HG03565 (cell line): ENCODE measurements at regions not wholly inside any gene's neighbourhood (a gene's known extent, or its start where the extent isn't known, plus 50 kb on each side); places are given as distances from the start of the nearest gene placed in this dataset.
"Not testable (repeated sequence)": the region's sequence is repeated elsewhere in the genome, so short reads cannot be mapped to it uniquely, and the experiment has no call there.

Experiments used
- ATAC-seq: cut with Tn5 transposase; IDR thresholded peaks from one replicate; pipeline ENCODE4 v1.9.1; 2021; ENCODE audit warnings: mild to moderate bottlenecking, moderate library complexity; ENCODE audit not compliant: unreplicated experiment

- ATAC-seq, result not testable (repeated sequence)
Observed at GRCh38 chr9:66152406-66152805, 415.5 kb downstream of the FOXD4L4 start.

- peak; percentile 100 for ATAC-seq
Observed at GRCh38 chr9:66153021-66153725, 416.2 kb downstream of the FOXD4L4 start.

GRCh38 chr9:66153971-66154691, 417.2 kb downstream of the FOXD4L4 start:
- ATAC-seq, result not testable (repeated sequence)

- not testable (repeated sequence) for ATAC-seq
Observed at GRCh38 chr9:66182316-66182715, 445.4 kb downstream of the FOXD4L4 start.

- not testable (repeated sequence) for ATAC-seq
Observed at GRCh38 chr9:66183648-66184047, 446.7 kb downstream of the FOXD4L4 start.

- not testable (repeated sequence) for ATAC-seq
Observed at GRCh38 chr9:66197199-66197598, 460.3 kb downstream of the FOXD4L4 start.

GRCh38 chr9:66198421-66198820, 461.5 kb downstream of the FOXD4L4 start:
- not testable (repeated sequence) for ATAC-seq

GRCh38 chr9:66206617-66207016, 469.7 kb downstream of the FOXD4L4 start:
- peak; percentile 53 for ATAC-seq

GRCh38 chr9:66207914-66208313, 471.0 kb downstream of the FOXD4L4 start:
- not testable (repeated sequence) for ATAC-seq

GRCh38 chr9:66244763-66245162, 507.8 kb downstream of the FOXD4L4 start:
- ATAC-seq, result not testable (repeated sequence)

- not testable (repeated sequence) for ATAC-seq
Observed at GRCh38 chr9:66245481-66245880, 508.5 kb downstream of the FOXD4L4 start.

GRCh38 chr9:66257581-66257980, 520.6 kb downstream of the FOXD4L4 start:
- ATAC-seq, result not testable (repeated sequence)

GRCh38 chr9:66261576-66261975, 524.6 kb downstream of the FOXD4L4 start:
- ATAC-seq, result not testable (repeated sequence)

GRCh38 chr9:66263621-66264020, 526.7 kb downstream of the FOXD4L4 start:
- ATAC-seq, result not testable (repeated sequence)

- ATAC-seq, result not testable (repeated sequence)
Observed at GRCh38 chr9:66264786-66265185, 527.8 kb downstream of the FOXD4L4 start.

- ATAC-seq, result not testable (repeated sequence)
Observed at GRCh38 chr9:66266202-66266601, 529.3 kb downstream of the FOXD4L4 start.

- ATAC-seq, result not testable (repeated sequence)
Observed at GRCh38 chr9:66266856-66267430, 530.0 kb downstream of the FOXD4L4 start.

- peak; percentile 48 for ATAC-seq
Observed at GRCh38 chr9:66267684-66268083, 530.7 kb downstream of the FOXD4L4 start.

GRCh38 chr9:66269024-66269423, 532.1 kb downstream of the FOXD4L4 start:
- ATAC-seq, result not testable (repeated sequence)

GRCh38 chr9:66269783-66270182, 532.8 kb downstream of the FOXD4L4 start:
- not testable (repeated sequence) for ATAC-seq

GRCh38 chr9:66278809-66279208, 541.9 kb downstream of the FOXD4L4 start:
- not testable (repeated sequence) for ATAC-seq
